ENCODE measurements at regions not wholly inside any gene's neighbourhood (a gene's known extent, or its start where the extent isn't known, plus 50 kb on each side); places are given as distances from the start of the nearest gene placed in this dataset.
A peak's percentile ranks its signal among the peaks of the same experiment; 100 is the strongest.

- DNase-seq = peak in 1 of 2 experiments; percentile 33
Observed at GRCh38 chr6:10465629-10466499, 51.0 kb upstream of the TFAP2A start.
